GM21723 (cell line): ENCODE measurements at regions not wholly inside any gene's neighbourhood (a gene's known extent, or its start where the extent isn't known, plus 50 kb on each side); places are given as distances from the start of the nearest gene placed in this dataset.

Experiments
- ATAC-seq: cut with Tn5 transposase; IDR thresholded peaks from one replicate; pipeline ENCODE4 v1.9.1; 2021; ENCODE audit warnings: mild to moderate bottlenecking, moderate library complexity; ENCODE audit not compliant: unreplicated experiment

DNA sequence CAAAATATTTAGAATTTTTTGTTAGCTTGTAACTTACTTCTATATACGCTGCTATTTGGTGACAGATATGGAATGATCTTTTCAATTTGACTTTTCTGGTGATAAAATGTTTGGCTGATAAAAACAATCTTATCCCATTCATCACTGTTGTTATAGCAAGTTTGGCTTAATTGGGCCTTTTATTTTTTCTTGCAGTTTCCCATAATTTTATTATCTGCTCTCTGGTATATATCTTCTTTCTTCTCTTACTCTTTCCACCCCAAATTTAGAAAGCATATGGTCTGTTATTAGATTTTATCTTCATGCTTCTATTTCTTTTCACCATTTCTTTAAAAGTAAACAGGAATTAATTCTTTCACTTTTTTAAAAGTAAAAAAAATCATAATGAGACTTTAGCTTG lies 474.4 kb downstream of the TLE1 start:
- no peak for ATAC-seq

DNA sequence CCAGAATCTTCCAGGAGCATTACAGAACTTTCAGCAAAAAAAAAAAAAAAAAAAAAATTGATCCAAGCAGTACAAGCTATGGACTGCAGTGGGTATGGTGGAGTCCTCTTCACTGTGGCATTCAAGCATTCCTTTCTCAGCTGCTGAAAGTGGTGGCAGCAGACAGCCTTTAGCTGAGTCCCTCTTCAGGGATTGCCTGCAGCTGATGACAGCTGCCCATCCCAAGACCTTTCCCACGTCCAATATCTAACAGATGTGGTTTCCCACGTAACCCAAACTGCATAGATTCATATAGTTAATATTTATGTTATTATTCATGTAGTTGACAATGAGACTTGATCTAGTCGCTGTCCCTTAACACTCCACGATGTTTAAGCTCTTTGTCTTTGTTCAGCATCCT lies 475.9 kb downstream of the TLE1 start:
- no peak for ATAC-seq

DNA sequence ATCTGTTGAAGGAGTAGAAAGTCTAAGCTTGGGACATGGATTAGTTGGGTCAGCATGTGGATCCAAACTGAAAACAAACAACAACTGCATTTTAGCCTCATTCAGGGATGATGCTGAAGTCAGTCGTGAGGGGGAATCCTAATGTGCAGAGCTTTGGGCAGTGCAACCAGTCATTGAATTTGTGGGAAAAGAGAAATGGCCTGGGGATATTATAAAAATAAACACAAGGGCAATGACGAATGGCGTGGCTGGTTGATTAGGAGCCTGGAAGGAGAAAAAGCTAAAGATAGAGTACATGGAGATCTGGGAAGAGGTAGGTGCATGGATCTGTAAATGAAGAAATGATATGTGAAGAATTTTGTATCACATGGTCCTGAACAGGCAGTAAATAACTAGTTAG lies 477.6 kb downstream of the TLE1 start:
- no peak for ATAC-seq

DNA sequence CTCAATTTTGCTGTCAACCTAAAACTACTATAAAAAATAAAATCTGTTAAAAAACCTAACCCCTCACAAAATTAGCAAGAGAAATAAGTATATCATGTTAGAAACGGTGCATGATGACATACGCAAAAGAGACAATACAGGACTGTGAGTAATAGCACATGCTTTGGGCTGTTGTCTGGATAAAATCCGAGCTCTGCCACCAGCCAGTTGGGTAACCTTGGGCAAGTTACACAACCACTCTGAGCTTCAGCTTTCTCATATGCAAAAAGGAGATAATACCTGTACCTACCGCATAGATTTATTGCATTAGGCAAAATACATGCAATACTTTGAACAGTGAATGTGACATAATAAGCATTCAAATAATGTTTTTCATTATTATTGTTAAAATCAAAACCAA lies 481.7 kb downstream of the TLE1 start:
- ATAC-seq = no peak

DNA sequence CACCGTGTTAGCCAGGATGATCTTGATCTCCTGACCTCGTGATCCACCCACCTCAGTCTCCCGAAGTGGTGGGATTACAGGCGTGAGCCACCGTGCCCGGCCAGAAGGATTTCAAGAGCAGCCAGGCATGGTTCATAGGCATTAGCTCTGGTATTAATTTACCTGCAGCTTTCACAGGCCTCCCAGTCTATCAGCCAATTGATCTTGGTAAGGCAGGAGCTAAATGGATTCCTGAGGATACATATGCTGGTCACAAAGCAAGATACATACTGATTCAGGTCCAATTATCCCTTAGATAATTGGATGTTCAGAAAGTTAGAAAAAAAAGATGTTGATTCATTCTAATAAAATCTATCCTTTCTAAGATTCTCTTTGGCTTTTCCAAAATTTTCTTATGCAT lies 487.1 kb downstream of the TLE1 start:
- ATAC-seq = no peak

DNA sequence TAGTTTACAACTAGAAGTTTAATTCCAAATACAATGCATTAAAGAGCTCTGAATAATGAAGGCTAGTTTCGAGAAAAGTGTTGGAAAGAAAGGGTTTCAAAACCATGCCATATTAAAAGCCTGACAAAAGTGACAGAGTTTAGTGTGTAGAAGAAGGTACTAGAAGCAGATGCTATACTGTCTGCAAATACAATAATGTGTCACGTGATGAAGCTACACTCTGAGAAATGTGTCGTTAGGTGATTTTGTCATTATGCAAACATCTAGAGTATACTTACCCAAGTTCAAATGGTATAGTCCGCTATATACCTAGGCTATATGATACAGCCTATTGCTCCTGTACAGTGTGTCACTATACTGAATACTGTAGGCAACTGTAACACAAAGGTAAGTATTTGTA lies 494.1 kb downstream of the TLE1 start:
- no peak for ATAC-seq

DNA sequence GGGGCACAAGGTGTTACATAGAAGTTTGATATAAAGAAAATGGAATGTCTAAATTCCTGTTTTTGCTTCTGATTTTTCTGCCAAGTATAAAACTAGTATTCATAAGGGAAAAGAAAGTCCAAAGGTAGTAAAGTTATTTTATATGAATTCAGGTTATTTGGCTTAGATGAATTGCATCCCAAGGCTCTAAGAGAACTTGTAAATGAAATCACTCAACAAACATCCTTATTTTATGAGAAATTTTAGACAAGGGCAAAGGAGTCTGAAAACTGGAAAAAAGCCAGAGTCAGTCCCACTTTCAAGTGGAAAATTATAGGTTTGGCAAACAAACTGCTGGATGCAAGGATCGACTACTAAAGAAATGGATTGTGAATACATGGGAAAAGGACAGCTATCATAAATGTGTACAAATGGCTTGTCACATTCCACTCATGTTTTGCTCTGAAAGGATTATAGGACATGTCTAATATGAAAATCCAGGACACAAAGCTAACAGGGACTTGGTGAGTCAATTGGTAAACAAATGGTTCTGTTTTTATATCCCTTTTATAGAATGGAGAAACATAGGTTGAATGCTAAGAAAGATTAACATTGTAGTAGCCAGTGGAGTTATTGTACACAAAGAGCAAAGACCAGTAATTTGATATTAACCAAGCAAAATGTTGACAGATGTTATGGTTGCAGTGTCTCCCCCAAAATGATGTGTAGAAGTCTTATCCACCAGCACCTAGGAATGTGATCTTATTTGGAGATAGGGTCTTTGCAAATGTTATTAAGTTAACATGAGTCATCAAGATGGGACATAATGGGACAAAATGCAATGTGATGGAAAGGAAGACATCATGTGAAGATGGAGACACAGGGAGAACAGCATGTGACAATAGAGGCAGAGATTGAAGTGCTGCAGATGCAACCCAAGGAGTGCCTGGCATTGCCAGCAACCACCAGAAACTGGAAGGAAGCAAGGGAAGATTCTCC lies 495.7 kb downstream of the TLE1 start:
- no peak for ATAC-seq

DNA sequence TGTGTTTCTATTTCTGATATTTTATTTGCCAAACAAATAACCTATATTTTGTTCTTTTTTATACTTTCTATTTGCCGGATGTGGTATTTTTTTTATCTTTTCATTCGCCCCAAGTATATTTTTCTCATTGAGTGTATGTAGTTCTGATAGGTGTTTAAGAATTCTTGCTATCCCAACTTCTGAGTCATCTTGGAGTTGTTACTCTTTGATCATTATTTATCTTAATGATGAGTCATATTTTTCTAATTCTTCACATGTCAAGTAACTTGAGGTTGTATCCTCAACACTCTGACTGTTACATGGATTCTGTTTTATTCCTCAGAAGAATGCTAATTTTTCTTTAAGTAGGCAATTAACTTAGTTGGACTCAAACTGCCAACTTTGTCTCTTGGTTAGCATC lies 498.1 kb downstream of the TLE1 start:
- no peak for ATAC-seq

DNA sequence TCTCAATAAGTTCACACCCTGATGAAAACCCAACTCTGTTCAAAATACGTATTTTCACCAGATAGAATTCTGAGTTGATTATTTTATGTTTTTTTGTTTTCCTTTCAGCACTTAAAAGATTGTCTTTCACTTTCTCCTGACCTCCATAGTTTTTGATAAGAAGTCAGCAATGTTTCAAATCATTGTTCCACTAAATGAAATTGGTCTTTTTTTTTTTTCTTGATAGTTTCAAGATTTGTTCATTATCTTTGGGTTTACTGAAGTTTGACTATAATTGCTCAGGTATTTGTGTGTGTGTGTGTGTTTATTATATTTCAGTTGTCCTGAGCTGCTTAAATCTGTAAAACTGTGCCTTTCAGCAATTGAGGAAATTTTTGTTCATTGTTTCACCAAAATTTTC lies 498.7 kb downstream of the TLE1 start:
- ATAC-seq = no peak

DNA sequence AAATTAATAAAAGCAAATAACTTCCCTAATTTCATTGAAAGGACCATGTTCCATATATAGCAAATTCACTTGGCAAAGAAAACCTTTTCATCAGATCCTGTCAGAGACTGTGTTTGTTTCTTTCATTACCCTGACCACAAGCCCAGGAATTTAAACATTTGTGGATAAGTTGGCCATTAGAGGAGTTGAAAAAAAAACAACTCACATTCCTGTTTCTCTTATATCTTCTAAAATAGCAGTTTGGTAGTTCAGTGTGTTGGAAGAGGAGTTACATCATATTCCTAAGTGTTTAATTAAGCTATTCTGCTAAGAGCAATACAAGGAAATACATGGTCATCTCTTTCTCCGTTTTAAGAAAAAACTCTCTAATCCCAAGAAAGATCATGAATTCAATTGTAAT lies 505.6 kb downstream of the TLE1 start:
- ATAC-seq = no peak

DNA sequence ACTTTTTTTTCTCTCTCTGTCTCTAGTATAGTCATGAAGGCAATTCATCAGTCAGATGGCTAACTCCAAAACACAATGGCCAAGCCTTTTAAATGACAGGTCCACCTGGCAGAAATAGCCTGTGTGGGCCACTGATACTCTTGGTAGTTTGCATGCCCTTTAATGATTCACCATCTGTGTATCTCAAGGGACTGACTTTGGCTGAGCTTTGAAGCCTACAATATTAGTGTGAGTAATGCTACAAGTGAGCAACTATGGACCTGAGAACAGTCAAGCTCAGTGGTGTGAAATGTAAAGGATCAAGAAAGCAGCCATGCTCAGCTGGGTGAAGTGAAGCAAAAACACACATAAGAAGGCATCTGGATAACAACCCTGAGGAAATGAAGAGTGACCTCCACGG lies 506.9 kb downstream of the TLE1 start:
- no peak for ATAC-seq

DNA sequence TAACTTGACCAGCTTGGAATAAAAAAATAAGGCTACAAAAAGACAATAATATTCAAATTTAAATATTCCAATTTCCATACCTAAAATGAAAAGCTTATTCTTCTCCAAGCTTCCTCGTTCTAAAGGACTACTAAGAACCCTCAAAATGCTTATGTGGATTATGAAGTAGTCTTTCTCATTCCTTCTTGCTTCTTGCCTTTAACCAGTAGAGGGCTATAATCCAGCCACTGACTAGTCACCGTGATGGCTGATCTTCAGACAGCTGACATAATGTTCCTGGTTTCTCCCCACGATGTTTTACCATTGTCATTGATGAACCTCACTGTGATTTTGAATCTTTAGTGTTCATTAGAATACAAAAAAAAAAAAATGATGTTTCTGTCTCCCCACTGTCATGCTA lies 515.3 kb downstream of the TLE1 start:
- ATAC-seq = no peak

DNA sequence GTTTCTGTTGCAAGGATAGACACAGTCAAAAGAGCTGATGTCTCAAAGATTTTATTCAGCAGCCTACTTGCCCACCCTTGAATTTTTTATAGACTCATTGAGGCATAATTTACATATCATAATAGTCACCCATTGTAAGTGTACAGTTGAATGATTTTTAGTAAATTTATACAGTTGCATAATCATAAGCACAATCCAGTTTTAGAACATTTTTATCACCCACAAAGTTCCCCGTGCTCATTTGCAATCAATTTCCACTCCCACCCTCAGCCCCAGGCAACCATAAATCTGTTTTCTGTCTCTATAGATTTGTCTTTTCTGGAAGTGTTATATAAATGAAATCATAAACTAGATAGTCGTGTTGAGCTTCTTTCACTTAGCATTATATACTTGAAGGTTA lies 517.7 kb downstream of the TLE1 start:
- no peak for ATAC-seq

DNA sequence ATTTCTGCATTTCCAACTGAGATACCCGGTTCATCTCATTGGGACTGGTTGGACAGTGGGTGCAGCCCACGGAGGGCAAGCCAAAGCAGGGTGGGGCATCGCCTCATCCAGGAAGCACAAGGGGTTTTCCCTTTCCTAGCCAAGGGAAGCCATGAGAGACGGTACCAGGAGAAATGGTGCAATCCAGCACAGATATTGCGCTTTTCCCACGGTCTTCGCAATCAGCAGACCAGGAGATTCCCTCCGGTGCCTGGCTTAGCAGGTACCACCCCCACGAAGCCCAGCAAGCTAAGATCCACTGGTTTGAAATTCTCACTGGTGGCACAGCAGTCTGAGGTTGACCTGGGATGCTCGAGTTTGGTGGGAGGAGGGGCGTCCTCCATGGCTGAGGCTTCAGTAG lies 527.0 kb downstream of the TLE1 start:
- no peak for ATAC-seq

DNA sequence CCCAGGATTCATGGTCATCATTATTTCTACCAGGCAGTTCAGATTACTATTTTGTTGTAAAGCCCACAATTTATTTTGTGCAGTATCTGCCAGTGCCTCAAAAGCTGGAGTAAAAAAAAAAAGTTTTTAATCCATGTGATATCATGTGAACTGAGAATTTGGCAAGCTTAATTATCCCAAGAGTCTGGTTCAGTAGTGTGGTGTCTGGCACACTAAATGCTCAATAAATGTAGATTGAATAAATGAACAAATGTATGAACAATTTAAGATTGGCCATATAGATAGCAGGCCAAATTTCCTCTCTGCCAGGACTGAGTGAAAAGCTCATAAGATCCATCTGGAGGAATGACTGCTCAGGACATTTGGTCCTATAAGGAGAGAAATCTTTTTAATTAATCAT lies 533.0 kb downstream of the TLE1 start:
- ATAC-seq = no peak

DNA sequence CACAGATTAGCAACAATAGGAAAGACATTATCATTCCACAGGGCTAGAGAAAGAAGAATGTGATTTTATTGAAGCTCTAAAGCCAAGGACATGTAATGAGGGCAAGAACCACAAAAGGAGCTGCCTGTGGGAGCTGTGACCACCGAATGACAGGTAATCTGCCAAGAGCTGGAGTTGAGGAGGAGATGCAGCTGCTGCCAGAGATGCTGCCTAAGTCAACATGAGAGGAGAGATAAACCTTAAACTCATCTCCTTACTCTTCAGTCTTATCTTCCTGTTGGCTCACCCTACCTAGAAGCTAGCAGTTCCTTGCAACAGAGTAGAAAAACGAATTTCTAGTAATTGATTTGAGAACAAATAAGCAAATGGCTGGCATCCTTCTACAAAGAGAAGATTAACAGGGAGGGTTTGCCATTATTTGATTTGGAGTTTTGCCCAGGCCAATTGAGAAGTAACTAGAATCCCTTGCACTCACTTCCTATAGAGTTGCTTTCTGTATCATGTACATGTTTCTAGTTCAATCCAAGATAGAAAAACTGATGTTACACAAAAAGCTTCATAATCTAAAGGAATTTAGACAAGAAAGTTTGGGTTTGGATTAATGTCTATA lies 539.2 kb downstream of the TLE1 start:
- no peak for ATAC-seq

DNA sequence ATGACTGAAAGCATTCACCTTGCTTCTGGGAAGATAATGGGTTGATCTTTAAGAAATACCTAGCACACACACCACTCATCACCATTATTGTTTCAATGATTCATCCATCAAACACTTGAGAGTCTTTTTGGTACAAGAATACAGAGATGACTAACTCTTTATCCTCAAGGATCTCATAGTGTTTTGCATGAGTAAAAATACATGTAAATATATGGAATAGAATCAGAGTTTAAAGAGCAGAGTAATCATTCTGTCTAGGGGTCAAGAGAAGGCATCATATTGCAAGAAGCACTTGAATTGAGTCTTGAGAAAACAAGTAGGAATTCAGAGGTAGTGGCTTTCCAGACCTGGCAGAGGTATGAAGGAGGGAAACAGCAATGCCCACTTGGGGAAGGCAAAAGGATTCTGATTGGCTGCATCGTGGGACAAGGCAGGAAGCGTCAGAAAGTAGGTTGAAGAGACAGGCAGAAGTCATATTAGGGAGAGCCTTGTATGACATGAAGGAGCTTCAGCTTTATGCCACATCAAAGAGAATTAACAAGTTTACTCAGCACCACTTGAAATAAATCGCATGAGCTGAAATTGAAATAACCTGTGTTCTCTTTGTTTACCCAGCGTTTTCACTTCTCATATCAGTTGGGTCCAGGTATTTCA lies 542.5 kb downstream of the TLE1 start:
- ATAC-seq = no peak

DNA sequence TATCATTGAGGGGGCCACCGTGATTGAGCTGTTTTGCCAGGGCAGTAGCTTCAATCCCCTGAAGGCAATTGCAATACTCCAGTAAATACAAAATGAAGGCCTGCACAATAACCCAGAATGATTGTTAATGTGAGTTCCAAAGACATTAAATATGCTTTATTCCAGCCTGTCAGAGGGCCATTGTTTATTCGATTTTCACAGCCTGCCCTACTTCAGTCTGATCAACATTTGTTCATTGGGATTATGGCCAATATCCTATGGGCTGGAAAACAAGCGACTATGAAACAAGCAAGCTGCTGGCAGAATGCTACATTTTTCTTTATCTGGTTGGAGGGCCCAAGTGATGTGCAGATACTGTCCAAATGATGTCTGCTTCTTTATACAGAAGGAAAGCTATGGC lies 543.1 kb downstream of the TLE1 start:
- no peak for ATAC-seq

DNA sequence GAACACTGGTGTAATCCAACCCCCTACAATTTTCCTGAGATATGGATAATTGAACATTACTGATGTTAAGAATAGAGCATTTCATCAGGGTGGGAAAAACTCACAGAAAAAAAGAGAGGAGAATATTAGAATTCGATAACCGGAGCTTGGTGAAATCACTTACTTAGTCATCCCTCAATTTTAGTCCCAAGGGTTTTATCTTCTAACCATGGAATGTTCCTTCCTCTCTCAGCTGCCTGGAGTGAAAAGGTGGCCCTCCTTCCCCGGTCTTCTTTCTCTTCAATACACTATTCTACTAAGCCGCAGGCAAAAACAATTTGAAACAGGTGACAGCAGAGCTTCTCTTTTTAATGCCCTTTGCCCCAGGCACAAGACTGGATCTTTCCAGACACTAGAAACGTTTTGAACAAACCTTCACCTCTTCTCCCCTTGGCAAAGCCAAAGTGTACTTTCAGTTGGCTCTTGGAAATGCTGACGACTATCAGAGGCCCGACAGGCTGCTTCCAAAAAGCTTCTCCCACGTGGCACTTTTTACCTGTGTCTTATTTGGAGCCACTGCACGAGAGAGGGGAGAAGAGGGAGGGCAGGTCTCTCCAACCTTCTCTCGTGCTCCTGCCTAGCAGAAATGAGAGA lies 543.9 kb downstream of the TLE1 start:
- no peak for ATAC-seq

DNA sequence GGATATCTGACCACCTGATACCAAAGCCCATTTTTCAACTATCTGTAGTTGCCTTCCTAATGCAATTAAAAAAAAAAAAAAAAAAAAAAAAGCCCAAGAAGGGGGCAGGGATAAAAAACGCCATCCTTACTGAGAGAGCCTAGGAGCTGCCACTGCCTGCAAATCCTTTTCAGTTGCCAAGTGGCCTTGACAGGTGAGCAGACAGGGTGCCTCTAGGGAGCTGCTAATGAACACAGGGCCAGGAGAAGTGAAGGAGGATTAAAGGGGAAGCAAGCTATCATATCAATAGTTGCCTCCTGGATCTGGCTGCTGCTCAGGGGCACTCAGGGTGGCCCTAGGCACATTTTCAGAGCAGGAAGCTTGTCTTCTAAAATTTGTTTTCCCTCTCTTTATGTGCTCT lies 547.4 kb downstream of the TLE1 start:
- ATAC-seq = no peak

DNA sequence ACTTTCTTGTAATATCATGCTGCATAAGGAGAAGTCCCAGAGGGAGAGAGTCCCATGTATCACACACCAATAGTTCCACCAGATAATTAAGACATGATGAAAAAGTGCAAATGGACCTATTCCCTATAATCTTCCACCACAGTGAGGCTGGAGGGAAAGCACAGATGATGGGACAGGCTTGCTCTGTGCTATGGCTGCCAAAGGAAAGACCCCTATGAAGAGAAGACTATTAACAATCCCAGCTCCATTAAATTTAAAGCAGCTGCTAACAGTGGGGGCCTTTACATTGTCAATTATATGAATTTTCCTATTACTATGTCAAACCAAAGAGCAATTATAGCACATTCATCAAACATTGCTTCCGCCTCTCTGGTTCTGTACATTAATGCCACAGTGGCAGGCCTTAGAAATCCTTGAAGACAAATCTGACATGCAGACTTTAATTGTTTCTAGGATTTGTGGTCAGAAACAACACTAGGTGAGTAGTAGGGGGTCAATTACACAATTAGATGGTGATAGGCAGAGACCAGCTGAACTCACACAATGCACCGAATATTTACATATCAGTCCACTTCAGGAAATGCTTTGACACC lies 551.3 kb downstream of the TLE1 start:
- ATAC-seq = no peak
